ENCODE measurements at regions not wholly inside any gene's neighbourhood (a gene's known extent, or its start where the extent isn't known, plus 50 kb on each side); places are given as distances from the start of the nearest gene placed in this dataset.

DNA sequence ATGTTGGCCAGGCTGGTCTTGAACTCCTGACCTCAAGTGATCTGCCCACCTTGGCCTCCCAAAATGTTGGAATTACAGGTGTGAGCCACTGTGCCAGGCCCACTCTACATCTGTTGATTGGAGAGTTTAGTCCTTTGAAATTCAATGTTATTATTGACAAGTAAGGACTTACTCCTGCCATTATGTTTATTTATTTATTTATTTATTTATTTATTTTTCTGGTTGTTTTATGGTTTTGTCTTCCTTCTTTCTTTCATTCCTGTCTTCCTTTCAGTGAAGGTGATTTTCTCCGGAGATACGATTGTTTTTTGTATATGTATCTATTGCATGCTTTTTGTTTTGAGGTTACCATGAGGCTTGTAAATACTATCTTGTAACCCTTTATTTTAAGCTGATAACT lies 602.6 kb downstream of the EPM2A start:
- WGBS, 2 donors, result 93 to 95% methylated on average over 2 of the region's 2 CpGs
- no peaks in the 10 kb centered on the region for H3K27me3 ChIP-seq
- no peak overlapping the region for H3K27ac ChIP-seq
- no peaks in the 10 kb centered on the region for H3K9me3 ChIP-seq
- no peak overlapping the region for H3K4me3 ChIP-seq
- DNase-seq (no peak), ATAC-seq (no peak)
- no peaks in the 10 kb centered on the region for H3K4me1 ChIP-seq
- H3K36me3 ChIP-seq (replicated peaks in 1 of 2; ENCODE audit: insufficient read depth in 1 of 2, low read depth in 2 of 2), result no peaks in the 10 kb centered on the region
- TF ChIP-seq, protein P1, sequence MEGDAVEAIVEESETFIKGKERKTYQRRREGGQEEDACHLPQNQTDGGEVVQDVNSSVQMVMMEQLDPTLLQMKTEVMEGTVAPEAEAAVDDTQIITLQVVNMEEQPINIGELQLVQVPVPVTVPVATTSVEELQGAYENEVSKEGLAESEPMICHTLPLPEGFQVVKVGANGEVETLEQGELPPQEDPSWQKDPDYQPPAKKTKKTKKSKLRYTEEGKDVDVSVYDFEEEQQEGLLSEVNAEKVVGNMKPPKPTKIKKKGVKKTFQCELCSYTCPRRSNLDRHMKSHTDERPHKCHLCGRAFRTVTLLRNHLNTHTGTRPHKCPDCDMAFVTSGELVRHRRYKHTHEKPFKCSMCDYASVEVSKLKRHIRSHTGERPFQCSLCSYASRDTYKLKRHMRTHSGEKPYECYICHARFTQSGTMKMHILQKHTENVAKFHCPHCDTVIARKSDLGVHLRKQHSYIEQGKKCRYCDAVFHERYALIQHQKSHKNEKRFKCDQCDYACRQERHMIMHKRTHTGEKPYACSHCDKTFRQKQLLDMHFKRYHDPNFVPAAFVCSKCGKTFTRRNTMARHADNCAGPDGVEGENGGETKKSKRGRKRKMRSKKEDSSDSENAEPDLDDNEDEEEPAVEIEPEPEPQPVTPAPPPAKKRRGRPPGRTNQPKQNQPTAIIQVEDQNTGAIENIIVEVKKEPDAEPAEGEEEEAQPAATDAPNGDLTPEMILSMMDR (IDR thresholded peaks at IDR 0.05), result no peak
- TF ChIP-seq POLR2A (IDR thresholded peaks at IDR 0.05), result no peak
- intact Hi-C loops (cut with DNase I), result no loop called here

DNA sequence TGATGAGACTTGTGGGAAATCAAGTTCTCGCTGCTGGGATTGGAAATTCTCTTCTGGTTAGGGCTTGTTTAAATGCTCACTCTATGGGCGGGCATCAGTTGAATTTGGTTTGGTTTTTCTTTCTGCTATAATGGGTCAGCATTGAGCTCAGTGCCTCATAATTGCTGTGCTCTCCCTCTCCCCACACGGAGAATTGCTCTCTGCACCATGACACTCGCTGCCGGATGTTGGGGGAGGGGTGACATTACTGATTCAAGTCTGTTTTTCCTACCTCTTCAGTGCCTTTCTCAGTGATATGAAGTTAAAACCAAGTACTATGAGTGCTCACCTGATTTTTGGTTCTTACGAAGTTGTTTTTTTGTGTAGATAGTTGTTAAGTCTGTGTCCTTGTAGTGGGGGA lies 599.6 kb downstream of the EPM2A start:
- intact Hi-C loops (cut with DNase I), result no loop called here
- Histone ChIP-seq H3K4me1 (no peaks in the 10 kb centered on the region), H3K27me3 (no peaks in the 10 kb centered on the region), H3K36me3 (replicated peaks in 1 of 2; ENCODE audit: insufficient read depth in 1 of 2, low read depth in 2 of 2) (no peaks in the 10 kb centered on the region), H3K27ac (no peak overlapping the region), H3K4me3 (no peak overlapping the region), H3K9me3 (no peaks in the 10 kb centered on the region)
- no peak for TF ChIP-seq POLR2A (IDR thresholded peaks at IDR 0.05)
- TF ChIP-seq, protein P1 (IDR thresholded peaks at IDR 0.05), result no peak
- no peak for DNase-seq
- 80 to 81% methylated on average over 6 of the region's 6 CpGs for WGBS, 2 donors
- ATAC-seq, result no peak

DNA sequence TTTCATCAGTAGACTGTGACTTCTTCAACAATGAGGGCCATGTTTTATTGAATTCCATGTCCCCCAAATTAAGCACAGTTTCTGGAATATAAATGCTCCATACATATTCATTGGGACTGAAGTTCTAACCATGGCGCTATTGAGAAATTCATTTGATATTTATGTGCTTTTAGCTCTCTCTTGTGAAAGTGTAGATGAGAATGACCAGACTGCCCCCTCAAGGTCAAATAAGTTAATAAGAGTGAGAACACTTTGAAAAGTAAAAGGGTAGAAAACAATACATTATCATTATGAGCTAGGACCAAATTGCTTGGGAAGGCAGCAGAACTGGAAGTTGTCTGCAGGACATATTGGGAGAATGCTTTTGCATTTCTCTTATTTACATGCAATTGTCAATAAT lies 597.9 kb downstream of the EPM2A start:
- Histone ChIP-seq H3K27me3 (no peaks in the 10 kb centered on the region), H3K9me3 (no peaks in the 10 kb centered on the region), H3K4me3 (no peak overlapping the region), H3K36me3 (replicated peaks in 1 of 2; ENCODE audit: insufficient read depth in 1 of 2, low read depth in 2 of 2) (no peaks in the 10 kb centered on the region), H3K4me1 (no peaks in the 10 kb centered on the region), H3K27ac (no peak overlapping the region)
- intact Hi-C loops (cut with DNase I), result no loop called here
- DNase-seq (no peak), ATAC-seq (no peak)
- WGBS, 2 donors, result 50 to 52% methylated on average over 1 of the region's 1 CpG
- TF ChIP-seq POLR2A (IDR thresholded peaks at IDR 0.05), result no peak
- TF ChIP-seq, protein P1 (IDR thresholded peaks at IDR 0.05), result peak in 1 of 7 experiments; percentile 10

DNA sequence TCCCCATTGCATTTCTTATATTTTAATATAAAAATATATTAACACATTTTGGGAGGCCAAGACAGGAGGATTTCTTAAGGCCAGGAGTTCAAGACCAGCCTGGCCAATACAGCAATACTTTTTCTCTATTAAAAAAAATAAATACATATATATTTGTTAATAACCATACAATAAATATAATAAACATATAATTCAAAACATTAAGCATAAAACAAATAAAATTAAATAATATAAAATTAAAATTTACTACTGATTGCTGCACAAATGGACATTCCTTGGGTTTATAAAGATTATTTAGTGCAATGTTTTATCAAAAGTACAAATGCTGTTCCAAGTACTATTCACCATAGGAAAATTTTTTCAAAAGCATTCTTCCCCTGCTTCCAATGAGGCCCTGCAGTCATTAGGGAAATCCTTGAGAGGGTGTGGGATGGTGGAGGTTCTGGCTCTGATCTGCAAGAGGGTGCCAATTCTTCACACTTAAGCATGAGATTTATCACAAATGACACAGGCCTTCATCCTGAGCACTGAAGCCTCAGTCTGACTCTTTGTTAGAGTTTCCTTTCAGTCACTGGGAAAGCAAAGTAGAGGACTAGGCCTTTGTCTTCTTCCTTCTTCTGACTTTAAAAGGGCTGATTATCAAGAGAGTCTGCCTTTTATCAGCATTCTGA lies 596.7 kb downstream of the EPM2A start:
- no peak overlapping the region for H3K4me3 ChIP-seq
- intact Hi-C loops (cut with DNase I), result no loop called here
- no peaks in the 10 kb centered on the region for H3K27me3 ChIP-seq
- H3K27ac ChIP-seq, result no peak overlapping the region
- ATAC-seq (no peak), DNase-seq (no peak)
- TF ChIP-seq, protein P1 (IDR thresholded peaks at IDR 0.05), result no peak
- TF ChIP-seq POLR2A (IDR thresholded peaks at IDR 0.05), result no peak
- no peaks in the 10 kb centered on the region for H3K9me3 ChIP-seq
- no peaks in the 10 kb centered on the region for H3K4me1 ChIP-seq
- no peaks in the 10 kb centered on the region for H3K36me3 ChIP-seq (replicated peaks in 1 of 2; ENCODE audit: insufficient read depth in 1 of 2, low read depth in 2 of 2)

DNA sequence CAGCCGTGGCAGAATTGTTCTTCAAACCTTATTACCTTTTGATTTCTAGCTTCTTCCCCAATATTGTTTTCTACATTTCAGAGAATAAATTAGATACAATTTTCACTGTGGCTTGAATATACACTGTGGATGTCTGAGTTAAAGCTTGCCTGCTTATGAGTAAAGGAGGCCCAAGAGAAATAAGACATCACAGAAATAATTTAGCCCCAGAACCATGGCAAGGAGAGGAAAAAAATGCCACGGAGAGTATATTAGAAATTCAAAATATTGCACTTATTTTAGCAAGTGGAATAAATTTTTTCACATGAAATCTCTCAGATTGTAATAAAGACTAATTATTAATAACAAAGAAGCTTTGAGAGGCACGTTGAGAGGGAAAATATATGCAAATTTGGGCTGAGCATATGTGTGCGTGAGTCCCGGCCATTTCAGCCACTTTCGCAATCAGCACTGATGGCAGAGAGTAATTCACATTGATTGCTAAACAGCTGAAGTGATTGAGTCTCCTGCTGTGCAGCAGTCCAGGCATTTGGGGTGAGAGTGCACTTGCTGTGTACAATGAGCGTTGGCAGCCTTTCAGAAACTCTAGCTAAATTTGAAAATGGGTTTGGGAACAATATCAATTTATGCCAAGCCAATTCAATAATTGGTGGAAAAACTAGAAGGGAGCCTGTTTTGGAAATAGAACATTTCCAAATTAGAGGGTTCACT lies 596.0 kb downstream of the EPM2A start:
- 58 to 66% methylated on average over 7 of the region's 7 CpGs for WGBS, 2 donors
- no peaks in the 10 kb centered on the region for H3K9me3 ChIP-seq
- TF ChIP-seq POLR2A (IDR thresholded peaks at IDR 0.05), result no peak
- TF ChIP-seq, protein P1 (IDR thresholded peaks at IDR 0.05), result no peak
- no peak for ATAC-seq
- no peak overlapping the region for H3K27ac ChIP-seq
- DNase-seq, result no peak
- H3K36me3 ChIP-seq (replicated peaks in 1 of 2; ENCODE audit: insufficient read depth in 1 of 2, low read depth in 2 of 2), result no peaks in the 10 kb centered on the region
- H3K4me3 ChIP-seq, result no peak overlapping the region
- H3K27me3 ChIP-seq, result no peaks in the 10 kb centered on the region
- intact Hi-C loops (cut with DNase I), result no loop called here
- no peaks in the 10 kb centered on the region for H3K4me1 ChIP-seq
